NCI-H748 (cell line): ENCODE measurements at regions not wholly inside any gene's neighbourhood (a gene's known extent, or its start where the extent isn't known, plus 50 kb on each side); places are given as distances from the start of the nearest gene placed in this dataset.

Source experiments
- DNase-seq: peaks from one replicate; lab custom pipeline; 2025; ENCODE audit not compliant: unreplicated experiment; lab: John Stamatoyannopoulos, UW

DNA sequence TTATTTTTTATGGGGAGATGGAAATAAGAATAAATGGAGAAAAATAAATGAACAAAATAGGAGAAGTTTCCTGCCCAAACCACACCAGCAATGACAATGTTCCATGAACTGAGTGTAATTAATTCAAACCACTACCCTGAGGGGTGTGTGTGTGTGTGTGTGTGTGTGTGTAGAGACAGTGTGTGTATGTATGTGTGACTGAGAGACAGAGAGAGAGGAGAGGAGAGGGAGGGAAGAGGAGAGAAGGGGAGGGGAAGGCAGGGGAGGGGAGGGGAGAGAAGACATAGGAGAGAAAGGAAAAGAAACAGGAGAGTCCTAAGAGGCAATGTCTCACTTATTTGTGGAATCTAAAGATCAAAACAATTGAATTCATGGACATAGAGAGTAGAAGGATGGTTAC, 65.0 kb upstream of the POU2AF1 start:
- no peak for DNase-seq

DNA sequence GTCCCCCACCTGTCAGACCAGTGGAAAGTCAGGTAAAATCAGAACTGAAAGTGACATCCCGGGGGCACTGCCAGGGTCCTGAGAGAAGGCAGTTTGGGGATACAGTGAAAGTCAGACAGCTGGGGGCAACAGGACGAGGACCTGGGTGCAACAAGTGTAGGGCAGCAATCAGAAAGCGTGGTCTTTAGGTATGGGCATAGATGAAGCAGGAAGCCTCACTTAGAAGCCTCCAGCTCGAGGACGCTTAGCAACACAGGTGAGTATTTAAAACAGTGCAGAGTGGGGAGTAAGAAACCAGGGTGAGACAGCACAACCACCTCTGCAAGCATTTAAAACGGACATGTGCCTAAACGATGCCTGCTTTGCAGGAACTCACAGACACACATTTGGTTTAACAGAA, 64.6 kb upstream of the POU2AF1 start:
- DNase-seq: peak; percentile 3

DNA sequence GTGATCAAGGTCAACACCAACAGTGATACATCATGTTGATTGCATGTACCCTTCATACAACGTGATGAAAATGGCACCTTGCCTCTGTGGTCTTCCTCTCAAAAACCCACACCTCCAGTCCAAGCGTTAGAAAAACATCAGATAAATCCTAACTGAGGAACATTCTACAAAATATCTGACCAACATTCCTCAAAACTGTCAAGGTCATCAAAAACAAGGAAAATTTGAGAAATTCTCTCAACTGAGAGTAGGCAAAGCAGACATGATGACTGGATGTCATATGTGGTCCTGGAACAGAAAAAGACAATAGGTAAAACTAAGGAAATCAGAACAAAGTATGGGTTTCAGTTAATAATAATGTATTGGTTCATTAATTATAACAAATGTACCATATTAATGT, 64.0 kb upstream of the POU2AF1 start:
- DNase-seq: no peak

GRCh38 chr11:111441443-111441842, 62.4 kb upstream of the POU2AF1 start:
- no peak for DNase-seq

GRCh38 chr11:111440416-111441205, 61.5 kb upstream of the POU2AF1 start:
- no peak for DNase-seq

DNA sequence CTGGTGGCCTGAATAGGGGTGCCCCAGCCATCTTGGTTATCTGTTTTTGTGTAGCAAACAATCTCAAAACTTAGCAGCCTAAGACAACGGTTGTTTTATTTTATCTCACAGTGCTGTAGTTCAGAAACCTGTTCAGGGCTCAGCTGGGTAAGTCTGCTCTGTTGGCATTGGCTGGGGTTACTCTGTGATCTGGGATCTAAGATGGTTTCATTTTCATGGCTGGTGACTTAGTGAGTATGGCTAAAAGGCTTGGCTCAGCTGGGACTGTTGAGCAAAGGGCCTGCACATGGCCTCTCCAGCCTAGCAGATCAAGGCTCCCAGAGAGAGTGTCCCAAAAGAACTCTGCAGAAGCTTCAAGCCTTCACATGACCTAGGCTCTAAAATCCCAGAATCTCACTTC, 60.8 kb upstream of the POU2AF1 start:
- DNase-seq: no peak

GRCh38 chr11:111438846-111439520, 59.9 kb upstream of the POU2AF1 start:
- DNase-seq: no peak

DNA sequence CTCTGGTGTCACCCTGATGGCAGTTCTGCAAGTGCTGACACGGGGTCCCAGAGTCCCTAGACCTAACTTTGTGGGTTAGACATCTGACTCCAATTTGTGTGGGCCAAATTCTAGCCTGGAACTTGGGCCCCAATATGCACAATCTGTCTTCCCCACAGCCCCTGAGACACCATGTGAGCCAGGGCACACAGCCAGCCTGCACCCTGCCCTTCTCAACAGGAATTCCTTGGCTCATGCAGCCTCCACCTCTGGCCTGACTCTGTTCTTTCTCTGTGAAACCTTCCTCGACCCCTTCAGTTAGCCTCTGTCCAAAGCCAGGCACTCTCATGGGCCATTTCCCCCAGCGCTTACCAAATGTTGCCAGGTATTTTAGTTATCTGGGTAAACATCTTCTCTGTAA, 59.1 kb upstream of the POU2AF1 start:
- no peak for DNase-seq

DNA sequence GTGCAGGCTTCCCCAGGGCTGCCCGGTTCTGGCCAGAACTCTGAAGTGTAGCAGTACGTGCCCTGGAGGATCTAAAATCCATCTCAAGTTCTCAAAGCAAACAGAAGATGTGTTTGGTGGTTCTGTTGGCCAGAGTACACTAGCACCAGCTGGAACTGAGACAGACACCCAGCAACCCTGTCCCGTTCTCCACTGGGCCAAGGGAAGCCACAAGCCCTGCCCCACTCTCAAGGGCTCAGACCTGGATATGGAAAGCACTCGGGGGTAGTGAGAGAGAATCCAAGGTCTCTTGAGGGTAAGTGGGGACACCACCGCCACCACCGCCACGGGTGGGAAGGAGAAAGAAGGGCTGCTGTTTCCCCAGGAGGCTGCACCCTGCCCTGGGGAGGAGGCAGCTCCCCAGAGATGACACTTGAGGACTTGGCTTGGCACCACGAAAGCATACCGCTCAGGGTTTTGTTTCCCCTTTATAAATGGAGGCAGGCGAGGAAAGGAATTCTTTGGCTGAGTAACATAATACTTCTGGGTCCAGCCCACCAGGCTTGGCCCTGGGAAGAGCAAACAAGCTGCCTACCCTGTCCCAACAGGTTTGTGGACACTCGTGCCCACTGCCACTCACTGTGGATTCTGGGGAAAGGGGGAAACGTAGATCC, 56.1 kb upstream of the POU2AF1 start:
- DNase-seq: peak; percentile 48

GRCh38 chr11:111429066-111429506, 50.0 kb upstream of the POU2AF1 start:
- peak; percentile 20 for DNase-seq
